ENCODE measurements at regions not wholly inside any gene's neighbourhood (a gene's known extent, or its start where the extent isn't known, plus 50 kb on each side); places are given as distances from the start of the nearest gene placed in this dataset.
A peak's percentile ranks its signal among the peaks of the same experiment; 100 is the strongest.

GRCh38 chr7:117974891-117975290 is 101.7 kb upstream of the CTTNBP2 start:
- DNase-seq = no peak

- DNase-seq = no peak
Measured at GRCh38 chr7:117975476-117975875, 102.2 kb upstream of the CTTNBP2 start.

- no peak for DNase-seq
Measured at GRCh38 chr7:117979954-117980497, 106.8 kb upstream of the CTTNBP2 start.

- DNase-seq = no peak
Measured at GRCh38 chr7:117982071-117983055, 109.1 kb upstream of the CTTNBP2 start.

DNA sequence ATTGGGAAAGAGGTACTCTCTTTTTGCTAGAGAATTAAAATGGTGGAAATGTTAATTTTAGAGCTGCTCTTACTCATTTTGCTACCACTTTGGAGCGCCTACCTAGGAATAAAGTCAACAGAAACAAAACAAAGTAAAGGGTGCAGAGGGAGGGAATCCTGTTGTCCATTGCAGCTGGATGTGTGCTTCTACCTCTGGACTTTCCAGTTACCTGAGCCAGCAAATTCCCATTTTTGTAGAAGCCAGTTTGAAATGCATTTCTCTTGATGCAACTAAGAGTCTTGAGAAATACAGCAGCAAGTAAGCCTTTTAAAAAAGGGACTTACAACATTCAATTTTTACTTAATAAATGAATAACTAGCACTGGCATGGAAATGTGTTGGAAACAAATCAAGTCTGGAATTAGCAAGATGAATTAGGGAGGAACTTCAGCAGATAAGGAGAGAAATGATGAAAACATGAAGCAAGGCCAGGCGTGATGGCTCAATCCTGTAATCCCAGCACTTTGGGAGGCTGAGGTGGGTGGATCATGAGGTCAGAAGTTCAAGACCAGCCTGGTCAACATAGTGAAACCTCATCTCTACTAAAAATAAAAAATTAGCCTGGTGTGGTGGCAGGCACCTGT is 113.5 kb upstream of the CTTNBP2 start:
- no peak for DNase-seq

- DNase-seq = no peak
Measured at GRCh38 chr7:117990834-117991233, 117.6 kb upstream of the CTTNBP2 start.

GRCh38 chr7:117992635-117993376 is 119.6 kb upstream of the CTTNBP2 start:
- DNase-seq = no peak

DNA sequence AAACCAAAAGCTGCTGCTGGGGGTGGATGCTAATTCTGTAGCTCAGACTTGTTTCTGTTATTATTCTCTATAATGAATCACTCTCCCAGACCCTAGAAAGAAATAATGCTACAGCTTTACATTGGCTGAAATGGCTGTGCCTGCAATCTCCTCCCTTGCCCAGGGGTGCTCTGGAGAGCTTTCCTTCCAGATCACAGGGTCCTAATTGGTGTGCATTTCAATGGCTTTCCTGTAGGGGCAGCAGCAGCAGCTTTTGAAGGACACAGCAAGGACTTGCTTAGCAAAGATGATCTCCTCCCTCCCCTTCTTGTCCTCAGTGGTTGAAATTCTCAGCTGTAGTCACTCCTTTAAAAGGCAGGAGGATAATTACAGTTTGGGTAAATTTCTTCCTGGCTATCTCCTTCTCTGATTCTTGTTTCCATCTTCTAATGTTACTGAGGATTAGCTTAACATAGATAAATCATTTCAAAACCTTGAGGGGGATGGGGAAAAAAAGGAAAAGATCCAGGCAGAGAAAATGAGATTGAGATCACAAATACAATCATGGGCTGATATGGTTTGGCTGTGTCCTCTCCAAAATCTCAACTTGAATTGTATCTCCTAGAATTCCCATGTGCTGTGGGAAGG is 120.2 kb upstream of the CTTNBP2 start:
- DNase-seq = no peak

- DNase-seq = no peak
Measured at GRCh38 chr7:117995850-117996650, 122.8 kb upstream of the CTTNBP2 start.

GRCh38 chr7:117997862-117998825 is 124.9 kb upstream of the CTTNBP2 start:
- DNase-seq = no peak

DNA sequence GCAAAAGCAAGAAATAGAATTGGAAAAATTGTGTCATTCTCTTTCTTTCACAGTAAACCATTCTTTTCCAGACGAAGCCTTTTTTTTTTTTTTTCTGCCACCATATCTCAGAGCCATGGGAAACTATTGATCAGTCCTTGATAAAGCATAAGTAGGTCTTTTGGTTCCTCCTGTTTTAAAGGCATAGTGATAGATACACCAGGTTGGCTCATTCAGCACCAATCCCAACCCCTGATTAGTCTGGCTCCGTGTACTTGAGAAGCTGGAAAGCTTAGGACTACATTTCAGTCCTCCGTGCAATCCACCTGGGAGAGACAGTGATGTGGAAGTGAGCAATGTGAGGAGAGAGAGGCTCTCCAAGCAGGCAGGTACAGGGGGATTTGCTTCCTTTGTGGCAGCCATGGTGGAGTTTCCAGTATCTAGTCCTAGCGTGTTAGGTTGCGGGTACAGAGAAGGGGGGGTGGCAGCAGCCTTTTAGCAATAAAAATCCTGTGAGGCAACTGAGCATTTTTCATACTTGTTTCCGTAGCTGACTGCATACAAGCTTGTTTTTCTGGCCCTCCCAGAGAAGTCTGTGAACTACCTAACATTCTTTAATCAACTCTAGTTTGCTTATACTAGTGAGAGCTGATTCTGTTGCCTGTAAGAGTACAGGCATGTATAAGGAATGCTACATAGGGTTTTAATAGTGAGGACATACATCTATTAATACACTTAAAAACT is 127.4 kb upstream of the CTTNBP2 start:
- DNase-seq = no peak

GRCh38 chr7:118003476-118003875 is 130.2 kb upstream of the CTTNBP2 start:
- DNase-seq = no peak

- peak; percentile 20 for DNase-seq
Measured at GRCh38 chr7:118005026-118005425, 131.8 kb upstream of the CTTNBP2 start.

DNA sequence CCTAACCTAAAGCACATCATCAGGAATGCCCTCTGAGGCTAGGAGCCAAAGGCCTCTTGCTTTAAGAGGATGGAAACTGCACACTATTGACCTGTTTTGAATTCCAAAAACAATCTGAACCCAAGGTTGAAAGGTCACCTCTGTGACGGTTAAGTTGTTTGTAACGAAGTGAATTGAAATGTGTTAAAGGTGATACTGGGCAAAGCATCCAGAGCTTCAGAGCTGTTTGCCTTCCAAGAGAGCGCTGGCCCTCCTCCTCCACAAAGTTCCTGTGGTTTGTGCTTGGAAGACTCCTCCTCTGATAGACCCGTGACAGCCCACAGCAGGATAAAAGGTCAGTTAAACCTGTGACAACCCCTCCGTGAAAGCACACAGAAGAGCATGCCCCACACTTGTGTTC is 133.7 kb upstream of the CTTNBP2 start:
- no peak for DNase-seq

DNA sequence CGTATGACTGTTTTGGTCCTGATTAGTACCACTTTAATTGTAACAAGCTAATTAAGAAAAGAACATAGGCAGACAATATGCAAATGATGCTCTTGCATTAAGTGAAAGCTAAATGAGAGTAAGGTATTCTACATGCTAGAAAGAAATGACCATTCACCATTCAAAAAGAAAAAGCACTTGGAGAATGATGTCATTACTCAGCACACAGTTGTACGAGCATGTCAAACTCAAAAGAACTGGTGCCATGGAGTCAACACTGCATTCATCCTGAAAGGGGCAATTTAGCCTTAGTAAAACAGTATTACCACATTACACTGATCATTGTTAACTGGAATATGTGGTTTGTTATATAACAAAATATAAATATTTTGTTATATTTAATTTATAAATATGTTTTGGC is 136.2 kb upstream of the CTTNBP2 start:
- DNase-seq = no peak

DNA sequence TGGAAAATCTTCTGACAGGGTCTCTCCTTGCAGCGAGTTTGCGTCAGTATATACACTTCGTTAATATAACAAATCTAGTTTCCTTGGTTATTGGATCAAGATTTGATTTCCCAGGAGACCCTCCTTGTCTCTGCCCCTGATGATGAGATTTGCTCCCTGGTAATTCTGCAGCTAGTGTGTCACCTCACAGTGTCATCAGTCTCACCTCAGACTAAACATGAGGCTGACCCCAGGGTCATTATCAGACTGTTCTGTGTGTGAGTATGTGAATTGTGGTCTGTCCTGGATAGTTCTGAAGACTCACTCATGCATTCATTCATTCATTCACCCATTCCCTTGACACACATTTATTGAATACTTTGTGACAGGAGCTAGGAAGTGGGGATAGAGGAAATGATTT is 138.4 kb upstream of the CTTNBP2 start:
- DNase-seq = no peak

DNA sequence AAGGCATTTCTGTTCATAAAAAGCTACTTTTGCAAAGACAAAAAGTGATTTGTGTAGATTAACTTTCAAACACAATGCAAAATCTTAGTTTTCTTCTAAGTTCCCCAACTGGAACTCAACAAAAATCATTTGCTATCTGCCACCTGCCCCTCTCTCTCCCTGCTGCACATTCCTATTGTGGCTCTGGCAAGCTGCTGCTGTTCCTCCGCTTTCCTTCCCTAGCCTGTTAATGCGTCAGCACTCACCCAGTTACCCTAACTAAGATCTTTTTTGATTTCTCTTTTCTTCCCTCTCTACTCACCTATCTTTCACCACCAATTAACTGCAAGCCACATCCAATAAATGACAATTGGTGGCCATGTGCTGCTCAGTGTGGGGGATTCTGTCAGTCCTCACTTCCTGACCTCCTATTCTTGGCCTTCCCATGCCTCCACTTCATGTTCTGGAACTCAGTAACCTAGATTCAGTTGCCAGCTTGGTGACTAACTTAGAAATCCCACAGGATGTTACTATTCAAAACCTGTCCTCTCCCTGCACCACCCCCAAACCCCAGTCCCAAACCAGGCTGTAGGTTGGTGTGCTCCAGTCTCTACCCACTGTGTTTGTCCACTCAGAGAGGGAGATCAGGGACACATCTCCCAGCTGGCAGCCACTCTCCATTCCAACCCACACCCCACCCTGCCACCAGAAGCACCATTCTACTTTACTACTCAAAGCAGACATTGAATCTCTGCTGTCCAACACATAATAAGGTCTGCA is 140.2 kb upstream of the CTTNBP2 start:
- no peak for DNase-seq

GRCh38 chr7:118022546-118022945 is 149.3 kb upstream of the CTTNBP2 start:
- DNase-seq = no peak

DNA sequence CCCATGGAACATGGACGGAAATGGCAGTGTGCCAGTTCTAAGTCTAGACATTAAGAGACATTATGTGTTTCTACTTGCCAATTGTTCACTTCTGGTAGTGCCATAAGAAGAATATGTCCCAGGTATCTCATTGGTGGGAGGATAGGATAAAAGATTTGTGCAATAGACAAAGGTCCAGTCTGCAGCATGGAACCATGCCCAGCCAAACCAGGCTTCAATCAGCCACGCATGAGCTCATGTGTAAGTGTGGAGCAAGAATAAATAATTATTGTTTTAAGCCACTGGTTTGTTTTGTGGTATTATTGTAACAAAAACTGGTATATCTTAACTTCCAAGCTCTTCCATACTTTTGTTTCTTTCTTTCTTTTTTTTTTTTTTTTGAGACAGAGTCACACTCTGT is 153.6 kb upstream of the CTTNBP2 start:
- no peak for DNase-seq

Data from midbrain (tissue), 1 donor.